Posterior vena cava (tissue), 2 donors: ENCODE measurements at regions not wholly inside any gene's neighbourhood (a gene's known extent, or its start where the extent isn't known, plus 50 kb on each side); places are given as distances from the start of the nearest gene placed in this dataset.

ENCODE experiments used
- DNase-seq: peaks from one replicate; pipeline ENCODE4 v3.0.0-alpha.2; 2020; ENCODE audit warnings: low spot score
- intact Hi-C, 2 donors: fragments of 100-400 bp; cut with DNase I; formaldehyde crosslinking; loops; one replicate each; pipeline versions ENCODE4 v1.14.1 to v1.14.2; 2022 to 2023
- donor health status: DM: yes; HTN: yes; CAD: no.
- donor health status: DM: yes; HTN: yes; CAD: no.

GRCh38 chr14:44791730-44792129 is 170.0 kb downstream of the KLHL28 start:
- intact Hi-C loops, result no loop called here
- no peak for DNase-seq

- intact Hi-C loops, result no loop called here
- no peak for DNase-seq
Observed at GRCh38 chr14:44788612-44789011, 173.1 kb downstream of the KLHL28 start.

DNA sequence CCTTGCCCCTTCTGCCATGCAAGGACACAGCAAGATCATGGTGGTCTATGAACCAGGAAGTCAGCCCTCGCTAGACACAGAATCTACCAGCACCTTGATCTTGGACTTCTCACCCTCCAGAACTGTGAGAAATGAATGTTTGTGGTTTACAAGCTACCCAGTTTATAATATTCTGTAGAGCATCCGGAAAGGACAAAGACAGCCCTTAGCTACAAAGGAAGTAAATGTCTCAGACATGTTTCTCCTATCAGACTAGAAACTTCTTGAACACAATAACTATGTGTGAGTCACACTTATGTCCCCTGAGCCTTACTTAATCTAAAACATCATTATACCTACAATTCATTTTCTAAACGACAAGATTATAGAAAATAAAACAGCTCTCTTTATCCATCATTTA is 176.7 kb downstream of the KLHL28 start:
- intact Hi-C loops, result no loop called here
- no peak for DNase-seq

DNA sequence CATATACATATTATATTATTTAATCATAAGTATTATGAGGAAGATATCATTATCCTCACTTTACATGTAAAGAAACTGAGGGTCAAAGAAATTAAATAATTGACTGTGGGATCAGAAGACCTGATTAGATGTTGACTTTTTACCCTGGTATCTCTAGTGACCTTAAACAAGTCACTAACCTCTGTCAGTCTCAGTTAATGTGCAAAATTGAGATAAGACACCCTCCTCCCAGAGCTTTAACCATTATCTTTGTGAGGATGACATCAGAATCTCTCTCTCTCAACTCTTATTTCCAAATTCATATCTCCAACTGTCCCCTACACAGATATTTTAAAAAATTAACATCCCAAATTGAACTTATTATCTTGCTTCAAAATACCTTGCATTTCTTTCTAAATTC is 177.8 kb downstream of the KLHL28 start:
- no peak for DNase-seq
- intact Hi-C loops, result no loop called here

DNA sequence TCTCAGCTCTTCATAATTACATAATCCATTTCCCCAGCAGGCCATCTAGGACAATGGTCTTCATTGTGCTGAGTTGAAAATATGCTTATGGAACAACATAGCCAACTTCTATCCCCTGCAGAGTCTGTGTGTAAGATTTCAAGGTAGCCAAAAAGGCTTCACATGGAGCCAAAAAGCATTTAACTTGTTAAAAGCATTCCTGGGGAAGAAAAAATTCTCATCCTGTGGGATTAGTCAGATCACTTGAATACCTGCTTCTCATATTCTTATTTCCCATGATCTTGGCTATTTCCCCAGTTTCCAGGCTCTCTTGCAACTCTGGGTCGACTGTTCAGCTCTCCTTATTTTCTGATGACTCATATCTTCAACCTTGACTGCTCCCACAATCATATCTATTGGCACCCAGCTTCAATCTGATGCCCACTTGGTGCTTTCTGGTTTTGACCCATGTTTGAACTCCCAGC is 178.9 kb downstream of the KLHL28 start:
- intact Hi-C loops, result no loop called here

GRCh38 chr14:44780989-44781388 is 180.8 kb downstream of the KLHL28 start:
- DNase-seq, result no peak
- intact Hi-C loops, result no loop called here

More for the DNA sequence above, 178.9 kb downstream of the KLHL28 start:
- DNase-seq, result no peak

- no peak for DNase-seq
- intact Hi-C loops, result no loop called here
Observed at GRCh38 chr14:44778604-44779003, 183.1 kb downstream of the KLHL28 start.

- intact Hi-C loops, result no loop called here
- no peak for DNase-seq
Observed at GRCh38 chr14:44777584-44777983, 184.2 kb downstream of the KLHL28 start.

- intact Hi-C loops, result no loop called here
- DNase-seq, result no peak
Observed at GRCh38 chr14:44775248-44775647, 186.5 kb downstream of the KLHL28 start.

GRCh38 chr14:44774396-44774795 is 187.4 kb downstream of the KLHL28 start:
- no peak for DNase-seq
- intact Hi-C loops, result no loop called here

DNA sequence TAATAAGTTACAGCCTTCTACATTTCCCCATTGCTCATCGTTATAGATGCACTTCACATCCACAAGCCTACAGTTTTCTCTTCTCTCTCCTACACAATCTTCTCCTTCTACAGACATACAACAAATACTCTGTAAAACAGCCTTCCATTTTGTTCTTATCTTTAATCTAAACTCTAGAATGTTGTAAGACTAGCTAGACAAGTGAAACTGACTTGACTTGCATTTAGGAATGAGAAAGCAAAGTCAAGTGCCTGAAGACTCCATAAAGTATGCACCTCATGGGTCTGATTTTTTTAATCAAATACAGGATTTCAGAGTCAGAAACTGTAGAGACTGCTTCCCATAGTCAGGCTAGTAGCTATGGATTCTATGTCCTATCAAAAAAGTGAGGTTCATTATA is 190.3 kb downstream of the KLHL28 start:
- no peak for DNase-seq
- intact Hi-C loops, result no loop called here

GRCh38 chr14:44770201-44770600 is 191.5 kb downstream of the KLHL28 start:
- intact Hi-C loops, result no loop called here
- no peak for DNase-seq

DNA sequence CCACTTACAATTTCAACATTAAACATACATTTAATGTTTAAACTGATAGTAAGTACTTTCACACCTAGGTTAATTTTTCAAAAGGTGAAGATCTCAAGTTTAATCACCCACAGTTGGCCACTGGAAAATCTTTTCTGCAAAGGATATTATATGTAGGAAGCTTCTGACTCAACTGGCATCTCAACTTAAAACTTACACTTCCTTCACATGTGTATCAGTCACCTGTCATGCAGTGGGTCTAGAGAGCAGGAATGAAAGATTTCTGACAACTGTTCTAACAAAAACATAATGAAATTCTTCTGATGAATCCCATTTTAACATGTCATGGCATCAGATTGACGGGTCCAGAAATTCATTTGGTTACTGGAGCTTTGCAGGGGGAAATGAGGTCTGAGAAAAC is 192.8 kb downstream of the KLHL28 start:
- DNase-seq, result no peak
- intact Hi-C loops, result loop anchor here in 1 of 2 donors (5.0 kb wide), 1 partner anchor 427 kb away; no protein-coding TSS in a partner anchor

GRCh38 chr14:44767646-44768173 is 194.0 kb downstream of the KLHL28 start:
- DNase-seq, result no peak

DNA sequence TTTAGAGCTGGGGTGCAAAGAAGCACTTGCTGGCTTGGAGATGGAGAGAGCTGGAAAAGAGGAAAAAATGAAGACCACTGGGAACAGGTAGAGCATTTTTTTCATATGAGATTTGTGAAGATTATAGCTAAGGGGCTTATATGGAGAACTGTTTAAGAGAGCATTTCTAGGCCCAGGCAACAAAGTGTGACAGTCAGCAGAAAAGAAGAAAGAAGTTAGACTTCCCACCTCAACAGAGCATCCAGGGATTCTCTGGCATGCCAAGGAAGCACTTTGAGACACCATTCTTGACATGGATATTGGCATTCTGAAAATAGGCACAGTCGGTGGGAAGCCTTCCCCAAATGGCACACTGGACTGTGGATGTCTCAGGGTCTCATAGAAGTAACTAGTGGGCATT is 195.5 kb downstream of the KLHL28 start:
- DNase-seq, result no peak
- intact Hi-C loops, result loop anchor here in 1 of 2 donors (5.0 kb wide), 1 partner anchor 424 kb away; no protein-coding TSS in a partner anchor

More at GRCh38 chr14:44767646-44768173, 194.0 kb downstream of the KLHL28 start:
- intact Hi-C loops, result loop anchor here in 1 of 2 donors (5.0 kb wide), 1 partner anchor 425 kb away; no protein-coding TSS in a partner anchor

- intact Hi-C loops, result no loop called here
- DNase-seq, result no peak
Observed at GRCh38 chr14:44763356-44763755, 198.4 kb downstream of the KLHL28 start.

- no peak for DNase-seq
- intact Hi-C loops, result no loop called here
Observed at GRCh38 chr14:44759277-44759676, 202.5 kb downstream of the KLHL28 start.

DNA sequence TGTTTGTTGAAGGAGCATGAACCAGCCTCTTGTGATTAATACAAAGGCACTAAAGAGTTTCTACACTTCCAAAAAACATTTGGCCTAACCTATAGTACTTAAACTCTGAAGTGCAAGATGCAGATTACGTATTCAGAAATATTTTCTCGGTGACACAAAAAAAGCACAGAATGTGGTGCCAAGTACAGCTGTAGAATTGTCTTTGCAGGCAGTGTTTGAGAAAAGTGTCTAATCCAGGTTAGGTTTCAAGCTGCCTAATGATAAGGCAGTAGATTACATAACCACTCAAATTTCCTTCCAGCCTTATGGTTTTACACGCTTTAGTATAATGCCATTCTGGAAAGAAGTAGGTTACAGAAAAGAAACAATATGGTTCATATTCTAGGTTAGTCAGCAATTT is 205.2 kb downstream of the KLHL28 start:
- DNase-seq, result no peak
- intact Hi-C loops, result no loop called here

DNA sequence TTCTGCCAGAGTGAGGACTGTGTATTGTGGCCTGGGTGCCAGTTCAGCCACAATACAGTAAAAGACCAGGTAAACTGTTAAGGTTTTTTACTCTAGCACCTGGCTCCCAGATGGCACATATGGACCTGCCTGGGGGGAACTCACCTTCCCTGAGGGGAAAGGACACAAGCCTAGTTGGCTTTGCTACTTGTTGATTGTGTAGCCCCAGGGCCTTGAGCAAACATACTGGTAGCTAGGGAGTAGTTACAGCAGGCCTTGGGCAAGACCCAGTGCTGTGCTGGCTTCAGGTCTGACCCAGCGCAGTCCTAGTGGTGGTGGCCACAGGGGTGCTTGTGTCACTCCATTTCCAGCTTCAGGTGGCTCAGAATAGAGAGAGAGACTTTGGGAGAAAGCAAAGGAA is 216.4 kb downstream of the KLHL28 start:
- no peak for DNase-seq
- intact Hi-C loops, result no loop called here

GRCh38 chr14:44742202-44742601 is 219.5 kb downstream of the KLHL28 start:
- intact Hi-C loops, result no loop called here
- DNase-seq, result no peak

DNA sequence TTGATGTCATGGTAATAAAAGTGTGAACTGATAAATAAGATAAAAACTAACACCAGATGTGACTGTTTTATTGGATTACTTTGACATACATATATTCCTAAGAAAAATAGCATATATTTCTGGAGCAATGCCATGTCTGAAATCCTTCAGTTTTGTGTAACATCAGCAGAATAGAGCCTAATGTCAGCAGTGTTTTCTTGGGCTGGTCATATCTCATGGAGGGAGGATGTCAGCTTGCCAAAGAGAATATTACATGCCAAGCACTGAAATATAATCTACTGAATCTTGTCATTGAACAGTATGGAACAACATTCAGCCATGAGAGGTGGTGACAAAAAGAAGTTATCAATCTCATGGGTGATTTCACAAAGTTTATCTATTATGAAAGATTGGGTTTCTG is 220.3 kb downstream of the KLHL28 start:
- intact Hi-C loops, result no loop called here
- no peak for DNase-seq

- no peak for DNase-seq
- intact Hi-C loops, result loop anchor here in 1 of 2 donors (2.0 kb wide), 1 partner anchor 34 kb away; no protein-coding TSS in a partner anchor
Observed at GRCh38 chr14:44736326-44736725, 225.4 kb downstream of the KLHL28 start.
